Transverse colon (tissue), 4 donors: ENCODE measurements at regions not wholly inside any gene's neighbourhood (a gene's known extent, or its start where the extent isn't known, plus 50 kb on each side); places are given as distances from the start of the nearest gene placed in this dataset.

ENCODE experiments used
- DNase-seq: peaks from one replicate; pipeline ENCODE4 v3.0.0-alpha.2; 2019
- H3K27ac ChIP-seq, 4 donors: fragments of 200-600 bp; sonication (generic); 2 replicates each; pipeline ENCODE4 v1.5.1; 2016 to 2018; ENCODE audit warnings: inconsistent platforms in 4 of 4
- H3K27me3 ChIP-seq: fragments of 200-600 bp; sonication (generic); 2 replicates; pipeline ENCODE4 v1.5.1; 2017; ENCODE audit warnings: inconsistent platforms
- H3K36me3 ChIP-seq, 4 donors: fragments of 200-600 bp; sonication (generic); 2 replicates each; pipeline ENCODE4 v1.5.1; 2017 to 2019; ENCODE audit warnings: inconsistent platforms in 4 of 4
- H3K4me1 ChIP-seq, 4 donors: fragments of 200-600 bp; sonication (generic); 2 replicates each; pipeline ENCODE4 v1.5.1; 2017 to 2020; ENCODE audit warnings: inconsistent platforms in 4 of 4
- H3K4me3 ChIP-seq, 4 donors: fragments of 200-600 bp; sonication (generic); 1 replicate in 1 of 4; 2 replicates in 3 of 4; pipeline versions ENCODE4 v1.5.1 to v1.6.1; 2017 to 2019; ENCODE audit warnings: inconsistent platforms in 4 of 4
- H3K9me3 ChIP-seq, 2 donors: fragments of 200-600 bp; sonication (generic); 2 replicates each; pipeline ENCODE4 v1.5.1; 2017 to 2019; ENCODE audit warnings: inconsistent platforms in 2 of 2
- EP300 ChIP-seq: sonication (generic); formaldehyde crosslinking; IDR thresholded peaks from one replicate; pipeline ENCODE4 v1.6.1; 2017; ENCODE audit warnings: antibody characterized with exemption, low read depth
- POLR2A ChIP-seq: fragments of 450-650 bp; IDR thresholded peaks from one replicate; pipeline ENCODE4 v1.6.1; 2016; ENCODE audit warnings: antibody characterized with exemption, mild to moderate bottlenecking, moderate library complexity
- POLR2AphosphoS5 ChIP-seq, 3 donors: sonication (generic); formaldehyde crosslinking; IDR thresholded peaks; one replicate each; pipeline ENCODE4 v1.6.1; 2016; ENCODE audit warnings: antibody characterized with exemption in 3 of 3
- WGBS, 2 donors: methylation state at CpG; one replicate each; pipeline ENCODE4 v1.1.5; 2018; ENCODE audit warnings: low coverage in 1 of 2; 5-methylcytosine and 5-hydroxymethylcytosine counted together
- in situ Hi-C, 4 donors: fragments of 200-750 bp; cut with MboI; loops; one replicate each; pipeline versions ENCODE4 v1.15.0 to v1.15.1; 2017; ENCODE audit warnings: low sequenced_read_pairs in 3 of 4, low pct_ligation_motif_present in 1 of 4, low pct_unique_long_range_greater_than_20kb in 1 of 4
- intact Hi-C: fragments of 100-400 bp; cut with DNase I; formaldehyde crosslinking; loops from one replicate; pipeline ENCODE4 v1.15.1; 2023; ENCODE audit warnings: low total_unique reads
- TF ChIP-seq, protein P1 (sequence below), 5 experiments: fragments of 200-600 bp in 3 of 5; fragments of 450-650 bp in 2 of 5; sonication (generic) in 3 of 5; IDR thresholded peaks; 1 replicate in 2 of 5; 2 replicates in 3 of 5; pipeline ENCODE4 v1.5.1; 2016 to 2017; ENCODE audit warnings: antibody characterized with exemption in 5 of 5, inconsistent platforms in 3 of 5, mild to moderate bottlenecking in 2 of 5, moderate library complexity in 1 of 5

DNA sequence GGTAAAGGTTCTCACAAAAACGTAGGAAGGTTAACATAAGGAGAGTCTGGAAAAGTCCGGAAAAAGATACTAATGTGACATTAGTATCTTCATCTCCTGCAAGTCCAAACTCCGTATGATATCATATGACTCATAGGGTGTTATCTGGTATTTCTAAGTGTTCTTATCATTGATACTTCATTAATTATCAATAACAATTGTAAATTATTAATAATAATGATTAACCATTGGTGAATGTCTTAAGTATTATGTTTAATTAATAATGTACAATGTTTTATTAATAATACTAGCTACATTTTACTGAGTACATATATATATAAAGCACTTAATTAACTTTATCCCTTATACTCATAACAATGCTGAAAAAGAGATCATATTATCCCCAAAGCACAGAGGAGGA is 402.4 kb downstream of the SEMA3D start:
- Histone ChIP-seq H3K9me3 (no peaks in the 10 kb centered on the region), H3K36me3 (no peaks in the 10 kb centered on the region), H3K4me1 (no peaks in the 10 kb centered on the region), H3K4me3 (no peak overlapping the region), H3K27me3 (no peaks in the 10 kb centered on the region), H3K27ac (no peak overlapping the region)
- WGBS, 2 donors: 78 to 93% methylated on average over 3 of the region's 3 CpGs
- intact Hi-C loops (no loop called here), in situ Hi-C loops (no loop called here)
- DNase-seq: no peak
- TF ChIP-seq EP300 (no peak), POLR2AphosphoS5 (IDR thresholded peaks at IDR 0.05) (no peak), POLR2A (no peak)
- TF ChIP-seq, protein P1, sequence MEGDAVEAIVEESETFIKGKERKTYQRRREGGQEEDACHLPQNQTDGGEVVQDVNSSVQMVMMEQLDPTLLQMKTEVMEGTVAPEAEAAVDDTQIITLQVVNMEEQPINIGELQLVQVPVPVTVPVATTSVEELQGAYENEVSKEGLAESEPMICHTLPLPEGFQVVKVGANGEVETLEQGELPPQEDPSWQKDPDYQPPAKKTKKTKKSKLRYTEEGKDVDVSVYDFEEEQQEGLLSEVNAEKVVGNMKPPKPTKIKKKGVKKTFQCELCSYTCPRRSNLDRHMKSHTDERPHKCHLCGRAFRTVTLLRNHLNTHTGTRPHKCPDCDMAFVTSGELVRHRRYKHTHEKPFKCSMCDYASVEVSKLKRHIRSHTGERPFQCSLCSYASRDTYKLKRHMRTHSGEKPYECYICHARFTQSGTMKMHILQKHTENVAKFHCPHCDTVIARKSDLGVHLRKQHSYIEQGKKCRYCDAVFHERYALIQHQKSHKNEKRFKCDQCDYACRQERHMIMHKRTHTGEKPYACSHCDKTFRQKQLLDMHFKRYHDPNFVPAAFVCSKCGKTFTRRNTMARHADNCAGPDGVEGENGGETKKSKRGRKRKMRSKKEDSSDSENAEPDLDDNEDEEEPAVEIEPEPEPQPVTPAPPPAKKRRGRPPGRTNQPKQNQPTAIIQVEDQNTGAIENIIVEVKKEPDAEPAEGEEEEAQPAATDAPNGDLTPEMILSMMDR (IDR thresholded peaks at IDR 0.05): no peak

- Histone ChIP-seq H3K27ac (no peak overlapping the region), H3K4me3 (no peak overlapping the region), H3K4me1 (no peaks in the 10 kb centered on the region), H3K27me3 (no peaks in the 10 kb centered on the region), H3K36me3 (no peaks in the 10 kb centered on the region), H3K9me3 (no peaks in the 10 kb centered on the region)
- 34 to 41% methylated on average over 2 of the region's 2 CpGs for WGBS, 2 donors
- no peak for DNase-seq
- intact Hi-C loops: no loop called here
- TF ChIP-seq EP300: no peak
- no peak for TF ChIP-seq POLR2A
- TF ChIP-seq, protein P1 (IDR thresholded peaks at IDR 0.05): no peak
- no peak for TF ChIP-seq POLR2AphosphoS5 (IDR thresholded peaks at IDR 0.05)
- in situ Hi-C loops: no loop called here
Measured at GRCh38 chr7:84783141-84783778, 403.6 kb downstream of the SEMA3D start.

DNA sequence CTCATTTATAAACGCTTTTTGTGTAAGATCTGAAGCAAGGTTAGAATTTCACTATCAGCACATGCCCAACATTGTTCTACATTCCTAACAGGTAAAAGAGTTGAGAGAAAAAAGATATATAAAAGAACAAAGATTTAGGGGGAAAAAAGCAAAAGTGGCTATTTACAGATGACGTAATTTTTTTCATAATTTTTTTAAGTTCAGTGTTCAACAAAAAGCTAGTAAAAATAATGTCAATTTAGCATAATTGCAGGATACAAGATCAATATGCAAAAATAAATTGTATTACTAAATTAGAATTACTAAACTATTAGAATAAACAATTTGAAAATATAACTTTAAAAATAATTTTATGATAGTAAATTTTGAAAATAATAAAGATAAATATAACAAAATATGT is 405.0 kb downstream of the SEMA3D start:
- no peaks in the 10 kb centered on the region for H3K4me1 ChIP-seq
- H3K27ac ChIP-seq: no peak overlapping the region
- TF ChIP-seq, protein P1 (IDR thresholded peaks at IDR 0.05): no peak
- TF ChIP-seq EP300 (no peak), POLR2AphosphoS5 (IDR thresholded peaks at IDR 0.05) (no peak), POLR2A (no peak)

GRCh38 chr7:84780158-84781124 is 406.4 kb downstream of the SEMA3D start:
- Histone ChIP-seq H3K27me3 (no peaks in the 10 kb centered on the region), H3K9me3 (no peaks in the 10 kb centered on the region), H3K4me3 (no peak overlapping the region), H3K27ac (no peak overlapping the region), H3K4me1 (no peaks in the 10 kb centered on the region), H3K36me3 (no peaks in the 10 kb centered on the region)
- TF ChIP-seq POLR2AphosphoS5 (IDR thresholded peaks at IDR 0.05): no peak
- no peak for TF ChIP-seq POLR2A
- TF ChIP-seq EP300: no peak
- TF ChIP-seq, protein P1 (IDR thresholded peaks at IDR 0.05): no peak
- intact Hi-C loops (no loop called here), in situ Hi-C loops (no loop called here)
- WGBS, 2 donors: 83% methylated on average over 10 of the region's 10 CpGs; no CpG with 5 or more reads in 1 of the 2 donors
- DNase-seq: no peak

More for the DNA sequence above, 405.0 kb downstream of the SEMA3D start:
- WGBS, 2 donors: 88 to 94% methylated on average over 2 of the region's 2 CpGs
- no peak for DNase-seq
- H3K27me3 ChIP-seq: no peaks in the 10 kb centered on the region
- no peaks in the 10 kb centered on the region for H3K9me3 ChIP-seq
- intact Hi-C loops: no loop called here
- no peaks in the 10 kb centered on the region for H3K36me3 ChIP-seq
- in situ Hi-C loops: no loop called here
- H3K4me3 ChIP-seq: no peak overlapping the region
